Smooth muscle cell (in vitro differentiated cells): ENCODE measurements at regions not wholly inside any gene's neighbourhood (a gene's known extent, or its start where the extent isn't known, plus 50 kb on each side); places are given as distances from the start of the nearest gene placed in this dataset.

ENCODE experiments used
- DNase-seq: peaks from one replicate; lab custom pipeline; 2025; ENCODE audit not compliant: unreplicated experiment; lab: John Stamatoyannopoulos, UW
- H2AFZ ChIP-seq: fragments of 200-600 bp; sonication (generic); 2 replicates; pipeline ENCODE4 v1.6.0; 2016; ENCODE audit warnings: antibody characterized with exemption, low read depth, mild to moderate bottlenecking
- H3F3A ChIP-seq: fragments of 200-600 bp; sonication (generic); 2 replicates; pipeline ENCODE4 v1.6.0; 2017; ENCODE audit warnings: antibody characterized with exemption, low read depth
- H3K27ac ChIP-seq: fragments of 200-600 bp; sonication (generic); 2 replicates; pipeline ENCODE4 v1.5.1; 2016; ENCODE audit warnings: low read depth, mild to moderate bottlenecking
- H3K27me3 ChIP-seq: fragments of 200-600 bp; sonication (generic); 2 replicates; pipeline ENCODE4 v1.6.1; 2016; ENCODE audit warnings: low read depth, mild to moderate bottlenecking
- H3K36me3 ChIP-seq: fragments of 200-600 bp; sonication (generic); 2 replicates; pipeline ENCODE4 v1.5.1; 2016; ENCODE audit warnings: low read depth
- H3K4me1 ChIP-seq: fragments of 200-600 bp; sonication (generic); 2 replicates; pipeline ENCODE4 v1.5.1; 2016; ENCODE audit warnings: low read depth
- H3K4me2 ChIP-seq: fragments of 200-600 bp; sonication (generic); 2 replicates; pipeline ENCODE4 v1.6.0; 2016; ENCODE audit warnings: mild to moderate bottlenecking
- H3K4me3 ChIP-seq: fragments of 200-600 bp; sonication (generic); 2 replicates; pipeline ENCODE4 v1.5.1; 2016; ENCODE audit warnings: mild to moderate bottlenecking
- H3K79me2 ChIP-seq: fragments of 200-600 bp; sonication (generic); 2 replicates; pipeline ENCODE4 v1.6.0; 2016; ENCODE audit warnings: low read depth, mild to moderate bottlenecking
- H3K9ac ChIP-seq: fragments of 200-600 bp; sonication (generic); 2 replicates; pipeline ENCODE4 v1.6.0; 2016; ENCODE audit warnings: low read depth
- H3K9me3 ChIP-seq: fragments of 200-600 bp; sonication (generic); replicated peaks from 2 replicates; pipeline ENCODE4 v1.5.1; 2016; ENCODE audit warnings: low read depth
- H4K20me1 ChIP-seq: fragments of 200-600 bp; sonication (generic); 2 replicates; pipeline ENCODE4 v1.6.0; 2016; ENCODE audit warnings: low read depth
- WGBS: methylation state at CpG from one replicate; pipeline ENCODE4 v1.1.7; 2016; ENCODE audit warnings: low lambda C conversion rate; 5-methylcytosine and 5-hydroxymethylcytosine counted together
- TF ChIP-seq, protein P1 (sequence below): fragments of 200-600 bp; sonication (generic); IDR thresholded peaks from 2 replicates; pipeline ENCODE4 v1.5.1; 2017; ENCODE audit warnings: borderline replicate concordance, mild to moderate bottlenecking, antibody characterized with exemption; ENCODE audit not compliant: insufficient read depth, poor library complexity, severe bottlenecking

DNA sequence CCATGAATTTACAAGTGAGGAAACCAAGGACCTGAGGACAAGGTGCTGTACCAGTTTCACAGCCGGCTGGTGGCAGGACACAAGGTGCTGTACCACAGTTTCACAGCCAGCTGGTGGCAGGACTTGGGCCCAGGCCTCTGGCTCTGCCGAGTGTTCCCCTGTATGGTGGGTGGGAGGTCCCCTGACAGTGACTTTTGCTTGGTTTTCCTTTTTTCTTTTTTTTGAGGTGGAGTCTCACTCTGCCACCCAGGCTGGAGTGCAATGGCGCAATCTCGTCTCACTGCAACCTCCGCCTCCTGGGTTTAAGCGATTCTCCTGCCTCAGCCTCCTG, 212.4 kb downstream of the LY86 start:
- 96% methylated on average over 6 of the region's 6 CpGs for WGBS
- no peak for DNase-seq
- Histone ChIP-seq H3K36me3 (no peaks in the 10 kb centered on the region), H3K27me3 (no peaks in the 10 kb centered on the region), H3K4me1 (no peaks in the 10 kb centered on the region), H3K4me3 (no peak overlapping the region), H4K20me1 (no peaks in the 10 kb centered on the region), H3K9ac (no peak overlapping the region), H3F3A (no peaks in the 10 kb centered on the region), H3K4me2 (no peak overlapping the region), H3K27ac (peak overlapping the region; percentile 63), H3K79me2 (no peaks in the 10 kb centered on the region), H3K9me3 (no peaks in the 10 kb centered on the region), H2AFZ (no peak overlapping the region)
- TF ChIP-seq, protein P1, sequence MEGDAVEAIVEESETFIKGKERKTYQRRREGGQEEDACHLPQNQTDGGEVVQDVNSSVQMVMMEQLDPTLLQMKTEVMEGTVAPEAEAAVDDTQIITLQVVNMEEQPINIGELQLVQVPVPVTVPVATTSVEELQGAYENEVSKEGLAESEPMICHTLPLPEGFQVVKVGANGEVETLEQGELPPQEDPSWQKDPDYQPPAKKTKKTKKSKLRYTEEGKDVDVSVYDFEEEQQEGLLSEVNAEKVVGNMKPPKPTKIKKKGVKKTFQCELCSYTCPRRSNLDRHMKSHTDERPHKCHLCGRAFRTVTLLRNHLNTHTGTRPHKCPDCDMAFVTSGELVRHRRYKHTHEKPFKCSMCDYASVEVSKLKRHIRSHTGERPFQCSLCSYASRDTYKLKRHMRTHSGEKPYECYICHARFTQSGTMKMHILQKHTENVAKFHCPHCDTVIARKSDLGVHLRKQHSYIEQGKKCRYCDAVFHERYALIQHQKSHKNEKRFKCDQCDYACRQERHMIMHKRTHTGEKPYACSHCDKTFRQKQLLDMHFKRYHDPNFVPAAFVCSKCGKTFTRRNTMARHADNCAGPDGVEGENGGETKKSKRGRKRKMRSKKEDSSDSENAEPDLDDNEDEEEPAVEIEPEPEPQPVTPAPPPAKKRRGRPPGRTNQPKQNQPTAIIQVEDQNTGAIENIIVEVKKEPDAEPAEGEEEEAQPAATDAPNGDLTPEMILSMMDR: no peak

DNA sequence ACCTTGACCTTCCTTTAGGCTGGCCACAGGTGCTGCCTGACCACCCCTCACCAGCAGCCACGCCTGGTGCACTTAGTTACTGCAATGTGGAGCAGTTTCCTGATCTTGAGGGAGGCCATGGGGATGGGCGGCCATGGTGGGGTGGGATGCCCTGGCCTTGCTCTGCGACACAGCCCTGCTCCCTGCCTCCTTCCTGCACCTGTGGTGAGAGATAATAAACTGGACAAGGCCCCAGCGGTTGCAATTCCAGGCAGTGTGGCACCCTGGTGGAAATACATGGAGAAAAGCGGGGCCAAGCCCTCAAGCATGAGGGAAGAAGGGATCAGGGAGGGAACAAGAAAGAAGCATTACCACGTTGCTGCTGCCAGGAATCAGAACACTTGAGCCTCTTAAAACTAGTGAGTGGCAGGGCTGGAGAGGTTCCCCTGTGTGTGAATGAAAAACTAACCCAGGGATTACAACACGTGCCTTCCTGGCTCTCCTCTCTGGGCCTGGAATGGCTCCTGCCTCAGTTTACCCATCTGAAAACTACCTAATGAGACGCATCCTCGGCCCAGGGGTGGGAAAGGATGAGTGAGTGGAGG, 213.2 kb downstream of the LY86 start:
- H3K4me1 ChIP-seq: no peaks in the 10 kb centered on the region
- H3F3A ChIP-seq: no peaks in the 10 kb centered on the region
- no peaks in the 10 kb centered on the region for H3K79me2 ChIP-seq
- 89% methylated on average over 9 of the region's 9 CpGs for WGBS
- H3K4me2 ChIP-seq: no peak overlapping the region
- H3K9ac ChIP-seq: no peak overlapping the region
- no peaks in the 10 kb centered on the region for H3K36me3 ChIP-seq
- no peak overlapping the region for H2AFZ ChIP-seq
- H3K27me3 ChIP-seq: no peaks in the 10 kb centered on the region
- no peak for DNase-seq
- H3K27ac ChIP-seq: no peak overlapping the region
- no peaks in the 10 kb centered on the region for H4K20me1 ChIP-seq
- no peaks in the 10 kb centered on the region for H3K9me3 ChIP-seq
- TF ChIP-seq, protein P1: no peak
- no peak overlapping the region for H3K4me3 ChIP-seq

GRCh38 chr6:6803180-6803977, 214.9 kb downstream of the LY86 start:
- 81% methylated on average over 18 of the region's 18 CpGs for WGBS
- H3K9me3 ChIP-seq: no peaks in the 10 kb centered on the region
- TF ChIP-seq, protein P1: no peak
- no peak overlapping the region for H3K4me2 ChIP-seq
- no peaks in the 10 kb centered on the region for H3K79me2 ChIP-seq
- no peaks in the 10 kb centered on the region for H4K20me1 ChIP-seq
- no peak overlapping the region for H2AFZ ChIP-seq
- no peak overlapping the region for H3K4me3 ChIP-seq
- no peaks in the 10 kb centered on the region for H3K4me1 ChIP-seq
- H3K36me3 ChIP-seq: no peaks in the 10 kb centered on the region
- H3K9ac ChIP-seq: peak overlapping the region; percentile 51
- peak overlapping the region; percentile 85 for H3K27ac ChIP-seq
- no peaks in the 10 kb centered on the region for H3K27me3 ChIP-seq
- DNase-seq: no peak
- no peaks in the 10 kb centered on the region for H3F3A ChIP-seq
